ENCODE measurements at regions not wholly inside any gene's neighbourhood (a gene's known extent, or its start where the extent isn't known, plus 50 kb on each side); places are given as distances from the start of the nearest gene placed in this dataset.
A peak's percentile ranks its signal among the peaks of the same experiment; 100 is the strongest.

DNA sequence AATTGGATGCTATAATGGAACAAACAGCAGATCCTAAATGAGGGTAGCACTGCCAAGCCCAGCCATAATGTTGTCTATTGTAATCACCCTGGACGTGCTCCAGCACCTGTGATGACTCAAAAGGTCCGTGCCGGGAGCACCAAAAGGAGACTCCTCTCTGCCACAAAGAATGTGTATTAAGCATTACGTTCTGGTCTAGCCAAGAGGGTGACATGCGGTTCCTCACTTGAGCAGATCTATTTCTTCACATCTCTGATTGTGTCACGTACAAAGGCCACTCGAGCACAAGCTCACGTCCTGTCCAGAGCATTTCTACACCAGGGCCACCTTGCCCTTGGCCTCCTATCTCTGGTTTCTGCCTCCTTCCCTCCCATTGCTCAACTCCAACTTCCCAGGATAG is 219.9 kb upstream of the IRS2 start:
- 85 to 90% methylated on average over 8 of the region's 8 CpGs for WGBS, 2 donors
- H3K4me1 ChIP-seq (ENCODE audit: control insufficient read depth in 5 of 5, insufficient read depth in 5 of 5, low read length in 5 of 5): no peaks in the 10 kb centered on the region

DNA sequence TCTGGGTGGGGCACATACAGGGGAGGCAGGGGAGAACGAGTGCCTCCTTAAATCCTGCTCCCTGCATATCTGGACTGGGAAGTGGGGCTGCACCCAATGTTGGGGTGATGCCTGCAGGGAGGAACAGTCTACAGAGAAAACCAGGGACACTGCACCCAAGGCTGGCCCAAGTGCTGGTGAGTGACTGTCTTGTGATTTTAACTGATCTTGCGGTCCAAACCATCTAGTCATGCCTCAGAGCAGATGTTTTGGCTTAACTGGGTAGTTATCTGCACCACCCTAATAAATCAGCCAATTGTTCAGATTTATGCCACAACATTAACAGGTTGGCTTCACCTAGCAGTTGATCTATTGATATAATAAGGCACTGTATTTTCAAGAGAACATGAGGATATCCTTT is 219.2 kb upstream of the IRS2 start:
- no peaks in the 10 kb centered on the region for H3K36me3 ChIP-seq (ENCODE audit: control insufficient read depth in 4 of 4, insufficient read depth in 4 of 4, low read length in 4 of 4)
- peaks cover 0 to 1% (median 0%) of the 10 kb centered on the region in 4 donors for H3K9me3 ChIP-seq (ENCODE audit: control insufficient read depth in 4 of 4, insufficient read depth in 3 of 4, low read length in 3 of 4)
- WGBS, 2 donors: 46 to 90% methylated on average over 2 of the region's 2 CpGs
- no peaks in the 10 kb centered on the region for H3K4me1 ChIP-seq (ENCODE audit: control insufficient read depth in 5 of 5, insufficient read depth in 5 of 5, low read length in 5 of 5)
- peaks cover 0 to 7% (median 3%) of the 10 kb centered on the region in 3 donors for H3K27me3 ChIP-seq (ENCODE audit: control insufficient read depth in 3 of 3, insufficient read depth in 3 of 3, low read length in 2 of 3)
- no peak overlapping the region for H3K27ac ChIP-seq (ENCODE audit: low read depth in 1 of 2, low read length in 1 of 2)
- TF ChIP-seq, protein P1, sequence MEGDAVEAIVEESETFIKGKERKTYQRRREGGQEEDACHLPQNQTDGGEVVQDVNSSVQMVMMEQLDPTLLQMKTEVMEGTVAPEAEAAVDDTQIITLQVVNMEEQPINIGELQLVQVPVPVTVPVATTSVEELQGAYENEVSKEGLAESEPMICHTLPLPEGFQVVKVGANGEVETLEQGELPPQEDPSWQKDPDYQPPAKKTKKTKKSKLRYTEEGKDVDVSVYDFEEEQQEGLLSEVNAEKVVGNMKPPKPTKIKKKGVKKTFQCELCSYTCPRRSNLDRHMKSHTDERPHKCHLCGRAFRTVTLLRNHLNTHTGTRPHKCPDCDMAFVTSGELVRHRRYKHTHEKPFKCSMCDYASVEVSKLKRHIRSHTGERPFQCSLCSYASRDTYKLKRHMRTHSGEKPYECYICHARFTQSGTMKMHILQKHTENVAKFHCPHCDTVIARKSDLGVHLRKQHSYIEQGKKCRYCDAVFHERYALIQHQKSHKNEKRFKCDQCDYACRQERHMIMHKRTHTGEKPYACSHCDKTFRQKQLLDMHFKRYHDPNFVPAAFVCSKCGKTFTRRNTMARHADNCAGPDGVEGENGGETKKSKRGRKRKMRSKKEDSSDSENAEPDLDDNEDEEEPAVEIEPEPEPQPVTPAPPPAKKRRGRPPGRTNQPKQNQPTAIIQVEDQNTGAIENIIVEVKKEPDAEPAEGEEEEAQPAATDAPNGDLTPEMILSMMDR (IDR thresholded peaks at IDR 0.05; ENCODE audit: control extremely low read depth, extremely low read depth): no peak
- no peak overlapping the region for H3K4me3 ChIP-seq
- DNase-seq: no peak
- ATAC-seq (ENCODE audit: insufficient read depth, low FRiP score): no peak
- H3K9ac ChIP-seq (ENCODE audit: insufficient read depth in 1 of 2, low read length in 2 of 2): no peak overlapping the region

More for the DNA sequence above, 219.9 kb upstream of the IRS2 start:
- Histone ChIP-seq H3K4me3 (no peak overlapping the region), H3K27me3 (ENCODE audit: control insufficient read depth in 3 of 3, insufficient read depth in 3 of 3, low read length in 2 of 3) (peaks cover 0 to 3% (median 2%) of the 10 kb centered on the region in 3 donors), H3K36me3 (ENCODE audit: control insufficient read depth in 4 of 4, insufficient read depth in 4 of 4, low read length in 4 of 4) (no peaks in the 10 kb centered on the region), H3K9ac (ENCODE audit: insufficient read depth in 1 of 2, low read length in 2 of 2) (no peak overlapping the region), H3K27ac (ENCODE audit: low read depth in 1 of 2, low read length in 1 of 2) (no peak overlapping the region), H3K9me3 (ENCODE audit: control insufficient read depth in 4 of 4, insufficient read depth in 3 of 4, low read length in 3 of 4) (peaks cover 0 to 1% (median 0%) of the 10 kb centered on the region in 4 donors)
- TF ChIP-seq, protein P1 (IDR thresholded peaks at IDR 0.05; ENCODE audit: control extremely low read depth, extremely low read depth): no peak
- DNase-seq (no peak), ATAC-seq (ENCODE audit: insufficient read depth, low FRiP score) (peak; percentile 27)

DNA sequence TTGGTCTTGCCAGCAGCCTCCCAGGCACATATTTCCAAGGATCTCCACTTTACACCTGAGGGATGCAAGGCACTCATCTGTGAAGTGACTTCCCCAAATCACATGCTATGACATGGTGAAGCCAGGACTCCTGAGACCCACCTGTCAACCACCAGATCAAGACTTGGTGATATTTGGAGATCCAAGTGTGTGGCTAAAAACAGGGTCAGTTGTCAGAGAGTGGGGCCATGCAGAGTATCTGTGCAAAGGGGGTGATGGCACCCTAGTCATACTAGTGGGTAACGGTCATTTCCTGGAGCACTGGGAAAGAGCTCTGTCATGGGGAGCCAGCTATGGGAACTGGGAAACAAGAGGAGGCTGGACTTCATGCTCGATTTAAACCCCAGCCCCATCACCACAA is 218.4 kb upstream of the IRS2 start:
- H3K27ac ChIP-seq (ENCODE audit: low read depth in 1 of 2, low read length in 1 of 2): no peak overlapping the region
- 84 to 91% methylated on average over 2 of the region's 2 CpGs for WGBS, 2 donors
- TF ChIP-seq, protein P1 (IDR thresholded peaks at IDR 0.05; ENCODE audit: control extremely low read depth, extremely low read depth): no peak

DNA sequence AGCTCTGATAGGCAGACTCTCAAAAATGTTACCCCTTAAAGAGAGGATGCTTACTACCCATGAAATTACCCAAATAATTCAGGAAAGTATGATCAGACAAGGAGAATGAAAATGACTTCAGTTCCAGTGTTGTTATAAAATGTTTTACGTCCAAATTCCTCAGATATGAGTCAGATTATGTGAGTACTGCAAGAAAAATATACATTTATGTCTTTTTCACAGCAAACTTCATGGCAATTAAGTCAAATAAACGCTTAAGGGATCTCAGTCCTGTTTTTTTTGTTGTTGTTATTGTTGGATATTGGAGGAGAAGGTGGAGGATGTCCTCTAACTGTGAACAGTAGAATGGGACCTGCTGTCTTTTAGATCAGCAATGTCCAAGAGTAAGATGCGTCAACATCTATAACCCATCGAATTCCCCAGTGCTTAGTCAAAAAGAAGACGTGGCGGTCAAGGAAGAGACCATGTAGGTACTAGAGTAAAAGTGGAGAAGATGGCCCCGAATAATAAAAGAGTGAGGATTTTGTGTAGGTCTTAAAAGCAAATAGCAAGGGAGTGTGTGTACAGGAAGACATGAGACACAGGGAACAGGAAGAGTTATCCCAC is 215.4 kb upstream of the IRS2 start:
- no peaks in the 10 kb centered on the region for H3K36me3 ChIP-seq (ENCODE audit: control insufficient read depth in 4 of 4, insufficient read depth in 4 of 4, low read length in 4 of 4)
- H3K27me3 ChIP-seq (ENCODE audit: control insufficient read depth in 3 of 3, insufficient read depth in 3 of 3, low read length in 2 of 3): peaks cover 0 to 13% (median 5%) of the 10 kb centered on the region in 3 donors
- no peak overlapping the region for H3K27ac ChIP-seq (ENCODE audit: low read depth in 1 of 2, low read length in 1 of 2)
- 81 to 84% methylated on average over 7 of the region's 7 CpGs for WGBS, 2 donors
- ATAC-seq (ENCODE audit: insufficient read depth, low FRiP score) (no peak), DNase-seq (no peak)
- TF ChIP-seq, protein P1 (IDR thresholded peaks at IDR 0.05; ENCODE audit: control extremely low read depth, extremely low read depth): no peak
- H3K4me3 ChIP-seq: no peak overlapping the region
- H3K9ac ChIP-seq (ENCODE audit: insufficient read depth in 1 of 2, low read length in 2 of 2): no peak overlapping the region
- peaks cover 0 to 3% (median 0%) of the 10 kb centered on the region in 4 donors for H3K9me3 ChIP-seq (ENCODE audit: control insufficient read depth in 4 of 4, insufficient read depth in 3 of 4, low read length in 3 of 4)
- H3K4me1 ChIP-seq (ENCODE audit: control insufficient read depth in 5 of 5, insufficient read depth in 5 of 5, low read length in 5 of 5): no peaks in the 10 kb centered on the region

More for the DNA sequence above, 218.4 kb upstream of the IRS2 start:
- no peak for ATAC-seq (ENCODE audit: insufficient read depth, low FRiP score)
- H3K27me3 ChIP-seq (ENCODE audit: control insufficient read depth in 3 of 3, insufficient read depth in 3 of 3, low read length in 2 of 3): peaks cover 0 to 7% (median 3%) of the 10 kb centered on the region in 3 donors
- no peak overlapping the region for H3K4me3 ChIP-seq
- DNase-seq: no peak
- no peaks in the 10 kb centered on the region for H3K4me1 ChIP-seq (ENCODE audit: control insufficient read depth in 5 of 5, insufficient read depth in 5 of 5, low read length in 5 of 5)
- peaks cover 0 to 3% (median 0%) of the 10 kb centered on the region in 4 donors for H3K9me3 ChIP-seq (ENCODE audit: control insufficient read depth in 4 of 4, insufficient read depth in 3 of 4, low read length in 3 of 4)
- H3K9ac ChIP-seq (ENCODE audit: insufficient read depth in 1 of 2, low read length in 2 of 2): no peak overlapping the region
- no peaks in the 10 kb centered on the region for H3K36me3 ChIP-seq (ENCODE audit: control insufficient read depth in 4 of 4, insufficient read depth in 4 of 4, low read length in 4 of 4)
